PC-9 (cell line): ENCODE measurements at regions not wholly inside any gene's neighbourhood (a gene's known extent, or its start where the extent isn't known, plus 50 kb on each side); places are given as distances from the start of the nearest gene placed in this dataset.

Experiments used
- BruUV-seq: library from RNA; stranded (reverse); fragments of 400-500 nt; replicated peaks from 2 replicates; lab custom pipeline; 2021; lab: Mats Ljungman, UMichigan
- CTCF ChIA-PET: fragments of 300-600 bp; sonication (Branson Sonifier 250); formaldehyde crosslinking; loops from one replicate; lab custom pipeline; 2022; ENCODE audit warnings: antibody characterized with exemption; lab: Charles Lee
- POLR2A ChIA-PET: fragments of 300-600 bp; sonication (Branson Sonifier 250); formaldehyde crosslinking; loops from one replicate; lab custom pipeline; 2022; ENCODE audit warnings: antibody characterized with exemption; ENCODE audit not compliant: unreplicated experiment; lab: Charles Lee
- DNase-seq, 2 experiments: peaks; one replicate each; pipeline versions ENCODE4 v3.0.0 to v3.0.0-alpha.2; 2015 to 2022; ENCODE audit warnings: mixed read lengths in 1 of 2
- H2AFZ ChIP-seq: fragments of 200-600 bp; sonication (generic); 2 replicates; pipeline ENCODE4 v1.8.1; 2017; ENCODE audit warnings: antibody characterized with exemption
- H3F3A ChIP-seq: fragments of 200-600 bp; sonication (generic); 2 replicates; pipeline ENCODE4 v1.8.1; 2017; ENCODE audit warnings: antibody characterized with exemption, mild to moderate bottlenecking, low read depth; ENCODE audit not compliant: insufficient read depth
- H3K27ac ChIP-seq: fragments of 200-600 bp; sonication (generic); 2 replicates; pipeline ENCODE4 v1.6.1; 2016; ENCODE audit warnings: mixed run types
- H3K27me3 ChIP-seq: fragments of 200-600 bp; sonication (generic); 2 replicates; pipeline ENCODE4 v1.6.1; 2016; ENCODE audit warnings: low read depth, mixed run types; ENCODE audit not compliant: insufficient read depth
- H3K36me3 ChIP-seq: fragments of 200-600 bp; sonication (generic); 2 replicates; pipeline ENCODE4 v1.6.1; 2016; ENCODE audit warnings: low read depth, mixed run types
- H3K4me1 ChIP-seq: fragments of 200-600 bp; sonication (generic); replicated peaks from 2 replicates; pipeline ENCODE4 v1.6.1; 2016; ENCODE audit warnings: mixed run types; ENCODE audit not compliant: insufficient read depth
- H3K4me2 ChIP-seq: fragments of 200-600 bp; sonication (generic); 2 replicates; pipeline ENCODE4 v1.6.1; 2017; ENCODE audit warnings: mixed run types
- H3K4me3 ChIP-seq: fragments of 200-600 bp; sonication (generic); 2 replicates; pipeline ENCODE4 v1.6.1; 2016; ENCODE audit warnings: mixed run types
- H3K79me2 ChIP-seq: fragments of 200-600 bp; sonication (generic); 2 replicates; pipeline ENCODE4 v1.6.1; 2017; ENCODE audit warnings: low read depth, mixed run types
- H3K9me2 ChIP-seq: fragments of 200-600 bp; sonication (generic); 2 replicates; pipeline ENCODE4 v1.8.1; 2017; ENCODE audit warnings: mild to moderate bottlenecking; ENCODE audit not compliant: insufficient read depth
- H3K9me3 ChIP-seq: fragments of 200-600 bp; sonication (generic); 2 replicates; pipeline ENCODE4 v1.8.1; 2016; ENCODE audit warnings: low read depth; ENCODE audit not compliant: insufficient read depth
- H4K20me1 ChIP-seq: fragments of 200-600 bp; sonication (generic); 2 replicates; pipeline ENCODE4 v1.8.1; 2017; ENCODE audit not compliant: insufficient read depth
- CTCF ChIP-seq: fragments of 200-600 bp; sonication (generic); conservative IDR thresholded peaks from 2 replicates; pipeline ENCODE4 v1.6.1; 2017; ENCODE audit warnings: mixed run types, antibody characterized with exemption, mild to moderate bottlenecking, moderate library complexity
- EZH2 ChIP-seq: fragments of 200-600 bp; sonication (generic); IDR thresholded peaks from 2 replicates; pipeline ENCODE4 v1.8.0; 2017; ENCODE audit warnings: antibody characterized with exemption, low read depth
- intact Hi-C: fragments of 100-400 bp; cut with micrococcal nuclease; formaldehyde crosslinking; loops from one replicate; pipeline ENCODE4 v1.10.0; 2022; ENCODE audit not compliant: unreplicated experiment

GRCh38 chr2:8139668-8140200, 542.1 kb upstream of the ID2 start:
- no peak for TF ChIP-seq CTCF
- no peak for TF ChIP-seq EZH2
- Histone ChIP-seq H3K4me2 (no peak overlapping the region), H3K27ac (no peak overlapping the region), H3K4me3 (no peak overlapping the region), H3K36me3 (no peaks in the 10 kb centered on the region), H3K27me3 (peaks cover 21% of the 10 kb centered on the region; the same call in 1 of the 2 replicates), H3K79me2 (no peaks in the 10 kb centered on the region), H3K9me3 (no peaks in the 10 kb centered on the region), H4K20me1 (no peaks in the 10 kb centered on the region), H2AFZ (no peak overlapping the region), H3K9me2 (no peaks in the 10 kb centered on the region), H3K4me1 (no peaks in the 10 kb centered on the region), H3F3A (no peaks in the 10 kb centered on the region)
- ChIA-PET CTCF (no interaction called here), POLR2A (no interaction called here)
- intact Hi-C loops = no loop called here
- no TSS peak for BruUV-seq
- DNase-seq = no peak

GRCh38 chr2:8141079-8141707, 540.7 kb upstream of the ID2 start:
- Histone ChIP-seq H3K4me2 (no peak overlapping the region), H3K4me1 (no peaks in the 10 kb centered on the region), H3K4me3 (no peak overlapping the region), H3K36me3 (no peaks in the 10 kb centered on the region), H3K9me2 (no peaks in the 10 kb centered on the region), H3K79me2 (no peaks in the 10 kb centered on the region), H3K27ac (no peak overlapping the region), H3F3A (no peaks in the 10 kb centered on the region), H3K27me3 (peaks cover 7% of the 10 kb centered on the region; the same call in 1 of the 2 replicates), H2AFZ (no peak overlapping the region), H3K9me3 (no peaks in the 10 kb centered on the region), H4K20me1 (no peaks in the 10 kb centered on the region)
- ChIA-PET POLR2A (no interaction called here), CTCF (no interaction called here)
- TF ChIP-seq CTCF (no peak), EZH2 (no peak)
- intact Hi-C loops = no loop called here
- no TSS peak for BruUV-seq
- DNase-seq = no peak

- Histone ChIP-seq H3F3A (no peaks in the 10 kb centered on the region), H2AFZ (no peak overlapping the region), H3K27me3 (0 out of 2 replicates have a peak, but pooled peaks cover 2% of the 10 kb centered on the region), H3K4me1 (no peaks in the 10 kb centered on the region), H3K4me3 (no peak overlapping the region), H3K27ac (no peak overlapping the region), H4K20me1 (no peaks in the 10 kb centered on the region), H3K9me3 (no peaks in the 10 kb centered on the region), H3K79me2 (no peaks in the 10 kb centered on the region), H3K4me2 (no peak overlapping the region), H3K9me2 (no peaks in the 10 kb centered on the region), H3K36me3 (no peaks in the 10 kb centered on the region)
- intact Hi-C loops = no loop called here
- CTCF ChIA-PET = no interaction called here
- POLR2A ChIA-PET = no interaction called here
- TF ChIP-seq EZH2 (no peak), CTCF (no peak)
- no TSS peak for BruUV-seq
- DNase-seq = no peak
Observed at GRCh38 chr2:8141780-8142179, 540.1 kb upstream of the ID2 start.
